ENCODE measurements at regions not wholly inside any gene's neighbourhood (a gene's known extent, or its start where the extent isn't known, plus 50 kb on each side); places are given as distances from the start of the nearest gene placed in this dataset.

- WGBS: 84% methylated on average over 7 of the region's 7 CpGs
Observed at GRCh38 chr18:72058851-72059250, 485.3 kb downstream of the CBLN2 start.

GRCh38 chr18:72056171-72056570 is 488.0 kb downstream of the CBLN2 start:
- Histone ChIP-seq H3K4me1 (ENCODE audit: control insufficient read depth, insufficient read depth, low read depth, low read length) (no peaks in the 10 kb centered on the region), H3K23ac (ENCODE audit: low read length in 2 of 2) (no peak overlapping the region), H3K27ac (ENCODE audit: low read length, poor library complexity, severe bottlenecking) (no peak overlapping the region), H3K4ac (ENCODE audit: low read depth in 1 of 2, low read length in 2 of 2) (no peak overlapping the region), H2BK120ac (ENCODE audit: low read depth, low read length) (no peak overlapping the region), H3K79me1 (replicated peaks; ENCODE audit: low read length, poor library complexity, severe bottlenecking) (no peaks in the 10 kb centered on the region), H4K91ac (ENCODE audit: low read length) (no peak overlapping the region), H2AFZ (ENCODE audit: low read depth, low read length) (no peak overlapping the region), H3K14ac (ENCODE audit: low read length in 2 of 2) (no peak overlapping the region), H2BK12ac (ENCODE audit: low read length in 2 of 2) (no peak overlapping the region), H4K8ac (ENCODE audit: low read length) (no peak overlapping the region), H3K4me2 (ENCODE audit: low read length, poor library complexity, severe bottlenecking) (no peak overlapping the region), H3K18ac (ENCODE audit: low read depth in 1 of 2, low read length in 2 of 2) (no peak overlapping the region), H3K36me3 (ENCODE audit: control insufficient read depth in 1 of 2, insufficient read depth in 2 of 2, low read depth in 1 of 2, low read length in 2 of 2) (no peaks in the 10 kb centered on the region), H2BK15ac (ENCODE audit: low read depth, poor library complexity, severe bottlenecking) (no peak overlapping the region), H3K4me3 (ENCODE audit: insufficient read depth in 1 of 2, low read depth in 1 of 2, low read length in 2 of 2) (no peak overlapping the region), H3K9me3 (ENCODE audit: control insufficient read depth, low read length) (no peaks in the 10 kb centered on the region), H2AK5ac (ENCODE audit: low read length, severe bottlenecking) (no peak overlapping the region), H2BK5ac (ENCODE audit: low read depth, low read length, poor library complexity, severe bottlenecking) (no peak overlapping the region), H3K27me3 (ENCODE audit: control insufficient read depth in 1 of 2, insufficient read depth in 1 of 2, low read length in 2 of 2) (no peaks in the 10 kb centered on the region), H3K9ac (ENCODE audit: low read length) (no peak overlapping the region)
- no peak for DNase-seq

More at GRCh38 chr18:72058851-72059250, 485.3 kb downstream of the CBLN2 start:
- Histone ChIP-seq H2BK5ac (ENCODE audit: low read depth, low read length, poor library complexity, severe bottlenecking) (no peak overlapping the region), H3K18ac (ENCODE audit: low read depth in 1 of 2, low read length in 2 of 2) (no peak overlapping the region), H3K79me1 (replicated peaks; ENCODE audit: low read length, poor library complexity, severe bottlenecking) (no peaks in the 10 kb centered on the region), H3K4ac (ENCODE audit: low read depth in 1 of 2, low read length in 2 of 2) (no peak overlapping the region), H2BK15ac (ENCODE audit: low read depth, poor library complexity, severe bottlenecking) (no peak overlapping the region), H3K14ac (ENCODE audit: low read length in 2 of 2) (no peak overlapping the region), H2BK120ac (ENCODE audit: low read depth, low read length) (no peak overlapping the region), H3K36me3 (ENCODE audit: control insufficient read depth in 1 of 2, insufficient read depth in 2 of 2, low read depth in 1 of 2, low read length in 2 of 2) (no peaks in the 10 kb centered on the region), H4K8ac (ENCODE audit: low read length) (no peak overlapping the region), H3K4me1 (ENCODE audit: control insufficient read depth, insufficient read depth, low read depth, low read length) (no peaks in the 10 kb centered on the region), H3K9me3 (ENCODE audit: control insufficient read depth, low read length) (no peaks in the 10 kb centered on the region), H3K27me3 (ENCODE audit: control insufficient read depth in 1 of 2, insufficient read depth in 1 of 2, low read length in 2 of 2) (no peaks in the 10 kb centered on the region), H3K4me3 (ENCODE audit: insufficient read depth in 1 of 2, low read depth in 1 of 2, low read length in 2 of 2) (no peak overlapping the region), H3K27ac (ENCODE audit: low read length, poor library complexity, severe bottlenecking) (no peak overlapping the region), H2AK5ac (ENCODE audit: low read length, severe bottlenecking) (no peak overlapping the region), H2BK12ac (ENCODE audit: low read length in 2 of 2) (no peak overlapping the region), H3K9ac (ENCODE audit: low read length) (no peak overlapping the region), H3K4me2 (ENCODE audit: low read length, poor library complexity, severe bottlenecking) (no peak overlapping the region), H3K23ac (ENCODE audit: low read length in 2 of 2) (no peak overlapping the region), H4K91ac (ENCODE audit: low read length) (no peak overlapping the region), H2AFZ (ENCODE audit: low read depth, low read length) (no peak overlapping the region)
- DNase-seq: no peak

DNA sequence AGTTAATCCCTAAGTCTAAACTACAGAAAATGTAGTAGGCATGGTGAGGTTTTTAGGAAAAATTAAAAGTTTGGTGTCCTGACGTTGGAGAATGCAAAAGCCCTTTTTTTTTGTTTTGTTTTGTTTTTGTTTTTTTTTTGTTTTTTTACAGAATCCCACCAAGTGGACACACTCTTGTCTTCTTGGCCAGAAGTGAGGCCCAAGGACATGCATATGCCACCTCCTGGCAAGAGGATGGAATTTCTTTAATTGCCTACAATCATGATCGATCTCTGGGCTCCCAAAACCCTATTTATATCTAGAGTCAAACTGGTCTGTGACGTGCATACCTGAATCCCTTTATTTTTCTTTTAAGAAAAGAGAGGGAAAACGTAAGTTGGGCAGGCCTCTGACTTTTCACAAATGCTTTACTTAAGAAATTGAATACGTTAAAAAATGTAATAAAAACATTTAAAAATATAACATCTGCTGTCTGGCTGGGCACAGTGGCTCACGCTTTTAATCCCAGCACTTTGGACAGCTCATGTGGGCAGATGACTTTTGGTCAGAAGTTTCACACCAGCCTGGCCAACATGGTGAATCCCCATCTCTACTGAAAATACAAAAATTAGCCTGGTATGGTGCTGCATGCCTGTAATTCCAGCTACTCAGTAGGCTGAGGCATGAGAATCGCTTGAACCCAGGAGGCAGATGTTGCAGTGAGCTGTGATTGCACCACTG is 502.7 kb downstream of the CBLN2 start:
- no peaks in the 10 kb centered on the region for H3K4me1 ChIP-seq (ENCODE audit: control insufficient read depth, insufficient read depth, low read depth, low read length)
- WGBS: 37% methylated on average over 4 of the region's 7 CpGs

DNA sequence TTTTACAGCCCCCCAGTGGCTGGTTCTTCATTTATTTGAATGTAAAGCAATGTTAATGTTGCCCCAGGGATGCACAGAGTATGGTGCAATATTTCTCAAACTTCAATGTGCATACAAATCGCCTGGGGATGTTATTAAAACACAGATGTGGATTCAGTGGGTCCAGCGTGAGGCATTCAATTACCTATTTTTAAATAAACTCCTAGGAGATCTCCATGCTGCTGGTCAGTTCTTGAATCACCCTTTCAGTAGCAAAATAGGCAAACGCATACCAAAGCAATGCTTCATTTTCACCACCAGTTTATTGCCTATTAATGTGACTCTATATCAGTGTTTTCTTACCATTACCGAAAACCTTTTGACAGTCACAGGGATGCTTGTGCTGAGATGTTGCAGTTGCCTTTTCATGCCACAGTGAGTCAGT is 530.7 kb downstream of the CBLN2 start:
- DNase-seq: no peak
- WGBS: 67% methylated on average over 4 of the region's 4 CpGs
- no peak overlapping the region for H3K4me3 ChIP-seq (ENCODE audit: insufficient read depth in 1 of 2, low read depth in 1 of 2, low read length in 2 of 2)
- H2BK15ac ChIP-seq (ENCODE audit: low read depth, poor library complexity, severe bottlenecking): no peak overlapping the region
- no peak overlapping the region for H2AFZ ChIP-seq (ENCODE audit: low read depth, low read length)
- peaks cover 6% of the 10 kb centered on the region for H3K9me3 ChIP-seq (ENCODE audit: control insufficient read depth, low read length)
- no peak overlapping the region for H3K27ac ChIP-seq (ENCODE audit: low read length, poor library complexity, severe bottlenecking)
- no peak overlapping the region for H2BK5ac ChIP-seq (ENCODE audit: low read depth, low read length, poor library complexity, severe bottlenecking)
- H3K14ac ChIP-seq (ENCODE audit: low read length in 2 of 2): no peak overlapping the region
- H3K23ac ChIP-seq (ENCODE audit: low read length in 2 of 2): no peak overlapping the region
- no peaks in the 10 kb centered on the region for H3K79me1 ChIP-seq (replicated peaks; ENCODE audit: low read length, poor library complexity, severe bottlenecking)
- H3K9ac ChIP-seq (ENCODE audit: low read length): no peak overlapping the region
- no peak overlapping the region for H3K4ac ChIP-seq (ENCODE audit: low read depth in 1 of 2, low read length in 2 of 2)
- no peaks in the 10 kb centered on the region for H3K4me1 ChIP-seq (ENCODE audit: control insufficient read depth, insufficient read depth, low read depth, low read length)
- H2BK12ac ChIP-seq (ENCODE audit: low read length in 2 of 2): no peak overlapping the region
- H3K36me3 ChIP-seq (ENCODE audit: control insufficient read depth in 1 of 2, insufficient read depth in 2 of 2, low read depth in 1 of 2, low read length in 2 of 2): no peaks in the 10 kb centered on the region
- no peak overlapping the region for H2AK5ac ChIP-seq (ENCODE audit: low read length, severe bottlenecking)
- no peak overlapping the region for H3K18ac ChIP-seq (ENCODE audit: low read depth in 1 of 2, low read length in 2 of 2)
- no peak overlapping the region for H2BK120ac ChIP-seq (ENCODE audit: low read depth, low read length)
- no peak overlapping the region for H3K4me2 ChIP-seq (ENCODE audit: low read length, poor library complexity, severe bottlenecking)
- H4K8ac ChIP-seq (ENCODE audit: low read length): no peak overlapping the region
- no peak overlapping the region for H4K91ac ChIP-seq (ENCODE audit: low read length)
- no peaks in the 10 kb centered on the region for H3K27me3 ChIP-seq (ENCODE audit: control insufficient read depth in 1 of 2, insufficient read depth in 1 of 2, low read length in 2 of 2)

More for the DNA sequence above, 502.7 kb downstream of the CBLN2 start:
- Histone ChIP-seq H3K9ac (ENCODE audit: low read length) (no peak overlapping the region), H2AFZ (ENCODE audit: low read depth, low read length) (no peak overlapping the region), H2BK15ac (ENCODE audit: low read depth, poor library complexity, severe bottlenecking) (no peak overlapping the region), H3K23ac (ENCODE audit: low read length in 2 of 2) (no peak overlapping the region), H3K9me3 (ENCODE audit: control insufficient read depth, low read length) (no peaks in the 10 kb centered on the region), H2AK5ac (ENCODE audit: low read length, severe bottlenecking) (no peak overlapping the region), H3K14ac (ENCODE audit: low read length in 2 of 2) (no peak overlapping the region), H3K4ac (ENCODE audit: low read depth in 1 of 2, low read length in 2 of 2) (no peak overlapping the region), H3K79me1 (replicated peaks; ENCODE audit: low read length, poor library complexity, severe bottlenecking) (no peaks in the 10 kb centered on the region), H2BK5ac (ENCODE audit: low read depth, low read length, poor library complexity, severe bottlenecking) (no peak overlapping the region), H2BK120ac (ENCODE audit: low read depth, low read length) (no peak overlapping the region), H3K4me3 (ENCODE audit: insufficient read depth in 1 of 2, low read depth in 1 of 2, low read length in 2 of 2) (no peak overlapping the region), H4K91ac (ENCODE audit: low read length) (no peak overlapping the region), H3K36me3 (ENCODE audit: control insufficient read depth in 1 of 2, insufficient read depth in 2 of 2, low read depth in 1 of 2, low read length in 2 of 2) (no peaks in the 10 kb centered on the region), H3K18ac (ENCODE audit: low read depth in 1 of 2, low read length in 2 of 2) (no peak overlapping the region), H4K8ac (ENCODE audit: low read length) (no peak overlapping the region), H2BK12ac (ENCODE audit: low read length in 2 of 2) (no peak overlapping the region), H3K27me3 (ENCODE audit: control insufficient read depth in 1 of 2, insufficient read depth in 1 of 2, low read length in 2 of 2) (no peaks in the 10 kb centered on the region), H3K27ac (ENCODE audit: low read length, poor library complexity, severe bottlenecking) (no peak overlapping the region), H3K4me2 (ENCODE audit: low read length, poor library complexity, severe bottlenecking) (no peak overlapping the region)
- no peak for DNase-seq

All from mesenchymal stem cell (in vitro differentiated cells and primary cell).